GM18505 (cell line): ENCODE measurements at regions not wholly inside any gene's neighbourhood (a gene's known extent, or its start where the extent isn't known, plus 50 kb on each side); places are given as distances from the start of the nearest gene placed in this dataset.

Experiments used
- ATAC-seq: cut with Tn5 transposase; IDR thresholded peaks from one replicate; pipeline ENCODE4 v1.9.1; 2021; ENCODE audit not compliant: unreplicated experiment
- POLR2A ChIP-seq: IDR thresholded peaks from 4 replicates; pipeline ENCODE4 v1.6.1; 2011; ENCODE audit warnings: borderline replicate concordance; ENCODE audit not compliant: insufficient read depth, insufficient read length; ENCODE audit errors: extremely low read depth

GRCh38 chr18:6593142-6593885, 136.2 kb upstream of the ARHGAP28 start:
- ATAC-seq: no peak
- TF ChIP-seq POLR2A: no peak

- no peak for TF ChIP-seq POLR2A
- ATAC-seq: no peak
Observed at GRCh38 chr18:6595666-6596065, 133.8 kb upstream of the ARHGAP28 start.

GRCh38 chr18:6598657-6599056, 130.9 kb upstream of the ARHGAP28 start:
- no peak for TF ChIP-seq POLR2A
- no peak for ATAC-seq

GRCh38 chr18:6600667-6601167, 128.8 kb upstream of the ARHGAP28 start:
- TF ChIP-seq POLR2A: no peak
- no peak for ATAC-seq

- ATAC-seq: no peak
- TF ChIP-seq POLR2A: no peak
Observed at GRCh38 chr18:6601241-6601640, 128.3 kb upstream of the ARHGAP28 start.

- TF ChIP-seq POLR2A: no peak
- ATAC-seq: no peak
Observed at GRCh38 chr18:6602365-6602764, 127.2 kb upstream of the ARHGAP28 start.

- TF ChIP-seq POLR2A: no peak
- no peak for ATAC-seq
Observed at GRCh38 chr18:6604573-6604941, 125.0 kb upstream of the ARHGAP28 start.

- ATAC-seq: no peak
- no peak for TF ChIP-seq POLR2A
Observed at GRCh38 chr18:6605115-6605869, 124.2 kb upstream of the ARHGAP28 start.

GRCh38 chr18:6606411-6607085, 123.0 kb upstream of the ARHGAP28 start:
- no peak for ATAC-seq

GRCh38 chr18:6607343-6607742, 122.2 kb upstream of the ARHGAP28 start:
- ATAC-seq: no peak

More at GRCh38 chr18:6606411-6607085, 123.0 kb upstream of the ARHGAP28 start:
- TF ChIP-seq POLR2A: no peak

GRCh38 chr18:6609666-6610264, 119.8 kb upstream of the ARHGAP28 start:
- TF ChIP-seq POLR2A: no peak
- ATAC-seq: no peak

More at GRCh38 chr18:6607343-6607742, 122.2 kb upstream of the ARHGAP28 start:
- TF ChIP-seq POLR2A: no peak

GRCh38 chr18:6610466-6610865, 119.0 kb upstream of the ARHGAP28 start:
- no peak for ATAC-seq
- TF ChIP-seq POLR2A: no peak

GRCh38 chr18:6613581-6613980, 115.9 kb upstream of the ARHGAP28 start:
- ATAC-seq: no peak
- TF ChIP-seq POLR2A: no peak
